Embryonic facial prominence (tissue), 1 donor: ENCODE measurements at regions not wholly inside any gene's neighbourhood (a gene's known extent, or its start where the extent isn't known, plus 50 kb on each side); places are given as distances from the start of the nearest gene placed in this dataset.
"Not testable (repeated sequence)": the region's sequence is repeated elsewhere in the genome, so short reads cannot be mapped to it uniquely, and the experiment has no call there.

ENCODE experiments used
- DNase-seq: peaks from one replicate; pipeline ENCODE4 v3.0.0-alpha.2; 2016; ENCODE audit errors: extremely low spot score

GRCh38 chr6:168856914-168857313, 396.7 kb downstream of the THBS2 start:
- DNase-seq = no peak

GRCh38 chr6:168852376-168852884, 401.2 kb downstream of the THBS2 start:
- no peak for DNase-seq

- peak; percentile 20 for DNase-seq
Observed at GRCh38 chr6:168851460-168852375, 401.9 kb downstream of the THBS2 start.

GRCh38 chr6:168850027-168850736, 403.5 kb downstream of the THBS2 start:
- not testable (repeated sequence) for DNase-seq

GRCh38 chr6:168849459-168849858, 404.2 kb downstream of the THBS2 start:
- no peak for DNase-seq

GRCh38 chr6:168848797-168849196, 404.8 kb downstream of the THBS2 start:
- no peak for DNase-seq

- DNase-seq = no peak
Observed at GRCh38 chr6:168844821-168845609, 404.0 kb downstream of the SMOC2 start.

- not testable (repeated sequence) for DNase-seq
Observed at GRCh38 chr6:168842632-168843212, 401.7 kb downstream of the SMOC2 start.

- no peak for DNase-seq
Observed at GRCh38 chr6:168841609-168842278, 400.8 kb downstream of the SMOC2 start.

GRCh38 chr6:168840932-168841331, 399.9 kb downstream of the SMOC2 start:
- not testable (repeated sequence) for DNase-seq

- not testable (repeated sequence) for DNase-seq
Observed at GRCh38 chr6:168840299-168840698, 399.3 kb downstream of the SMOC2 start.

GRCh38 chr6:168838037-168838399, 397.0 kb downstream of the SMOC2 start:
- no peak for DNase-seq

- DNase-seq = no peak
Observed at GRCh38 chr6:168837254-168838036, 396.5 kb downstream of the SMOC2 start.

- no peak for DNase-seq
Observed at GRCh38 chr6:168835991-168836390, 395.0 kb downstream of the SMOC2 start.

- DNase-seq = no peak
Observed at GRCh38 chr6:168834801-168835200, 393.8 kb downstream of the SMOC2 start.

GRCh38 chr6:168834042-168834587, 393.1 kb downstream of the SMOC2 start:
- DNase-seq = no peak

GRCh38 chr6:168828800-168829199, 387.8 kb downstream of the SMOC2 start:
- DNase-seq = no peak

GRCh38 chr6:168828035-168828434, 387.1 kb downstream of the SMOC2 start:
- DNase-seq = no peak

GRCh38 chr6:168827586-168827871, 386.5 kb downstream of the SMOC2 start:
- DNase-seq = no peak
